GM23338 (cell line): ENCODE measurements at regions not wholly inside any gene's neighbourhood (a gene's known extent, or its start where the extent isn't known, plus 50 kb on each side); places are given as distances from the start of the nearest gene placed in this dataset.

ENCODE experiments used
- CREB1 ChIP-seq: fragments of 250-450 bp; sonication (Bioruptor Pico); IDR thresholded peaks from 2 replicates; pipeline ENCODE4 v1.5.0; 2020; ENCODE audit warnings: low read depth, mild to moderate bottlenecking, moderate library complexity
- CTCF ChIP-seq, 2 experiments: fragments of 200-600 bp in 1 of 2; sonication (generic) in 1 of 2; conservative IDR thresholded peaks; 2 replicates each; pipeline versions ENCODE4 v1.5.1 to v1.6.1; 2016 to 2017; ENCODE audit warnings: antibody characterized with exemption in 2 of 2, low read depth in 2 of 2, mild to moderate bottlenecking in 2 of 2, moderate library complexity in 1 of 2
- EZH2 ChIP-seq: fragments of 200-600 bp; sonication (generic); IDR thresholded peaks from one replicate; pipeline ENCODE4 v1.8.0; 2017; ENCODE audit warnings: antibody characterized with exemption, mild to moderate bottlenecking, low read depth; ENCODE audit not compliant: unreplicated experiment
- EZH2phosphoT487 ChIP-seq: fragments of 200-600 bp; sonication (generic); IDR thresholded peaks from one replicate; pipeline ENCODE4 v1.8.1; 2018; ENCODE audit warnings: antibody characterized with exemption; ENCODE audit not compliant: unreplicated experiment
- JUNB ChIP-seq: IDR thresholded peaks from one replicate; pipeline ENCODE4 v1.6.1; 2016; ENCODE audit warnings: antibody characterized with exemption; ENCODE audit not compliant: unreplicated experiment
- POLR2AphosphoS5 ChIP-seq: IDR thresholded peaks from 2 replicates; pipeline ENCODE4 v1.6.1; 2016; ENCODE audit warnings: antibody characterized with exemption, low read depth
- REST ChIP-seq: IDR thresholded peaks from one replicate; pipeline ENCODE4 v1.6.1; 2018; ENCODE audit warnings: antibody characterized with exemption; ENCODE audit not compliant: unreplicated experiment
- STAT1 ChIP-seq: IDR thresholded peaks from one replicate; pipeline ENCODE4 v1.6.1; 2016; ENCODE audit warnings: antibody characterized with exemption; ENCODE audit not compliant: unreplicated experiment
- ZNF114 ChIP-seq: fragments of 250-450 bp; sonication (Bioruptor Pico); IDR thresholded peaks from 2 replicates; pipeline ENCODE4 v1.5.0; 2020; ENCODE audit warnings: mild to moderate bottlenecking, moderate library complexity
- ZNF331 ChIP-seq: fragments of 250-450 bp; sonication (Bioruptor Pico); IDR thresholded peaks from 2 replicates; pipeline ENCODE4 v1.5.0; 2020; ENCODE audit warnings: low read depth, mild to moderate bottlenecking, moderate library complexity

- TF ChIP-seq CTCF (conservative IDR thresholded peaks at IDR 0.05; ENCODE audit: low read depth in 2 of 2) (no peak), EZH2 (no peak), CREB1 (CRISPR knock-in tag) (no peak), POLR2AphosphoS5 (no peak), EZH2phosphoT487 (no peak), ZNF331 (CRISPR knock-in tag) (no peak), STAT1 (no peak), REST (no peak), ZNF114 (no peak), JUNB (no peak)
Observed at GRCh38 chr4:181959121-181959520, 284.1 kb upstream of the TENM3 start.
